Keratinocyte (primary cell): ENCODE measurements at regions not wholly inside any gene's neighbourhood (a gene's known extent, or its start where the extent isn't known, plus 50 kb on each side); places are given as distances from the start of the nearest gene placed in this dataset.

Experiments
- DNase-seq: peaks from one replicate; pipeline ENCODE4 v3.0.0-alpha.2; 2011; ENCODE audit warnings: low read depth, missing footprints, low spot score
- FAIRE-seq: peaks from 2 replicates; lab custom pipeline; 2011; peaks lifted over from hg19 to GRCh38; lab: Jason Lieb, UNC
- H2AFZ ChIP-seq: 2 replicates; pipeline ENCODE4 v1.6.0; 2012; ENCODE audit warnings: low read length, control low read depth, inconsistent platforms; ENCODE audit not compliant: control insufficient read depth
- H3K27ac ChIP-seq: 2 replicates; pipeline ENCODE4 v1.5.1; 2011; ENCODE audit warnings: low read length; ENCODE audit not compliant: control insufficient read depth, insufficient read depth
- H3K27me3 ChIP-seq: 3 replicates; pipeline ENCODE4 v1.6.0; 2011; ENCODE audit warnings: low read length; ENCODE audit not compliant: control insufficient read depth, insufficient read depth; ENCODE audit errors: extremely low read depth
- H3K36me3 ChIP-seq, 2 experiments: 2 replicates in 1 of 2; 3 replicates in 1 of 2; pipeline ENCODE4 v1.5.1; 2011; ENCODE audit warnings: low read length in 2 of 2, mild to moderate bottlenecking in 1 of 2; ENCODE audit not compliant: control insufficient read depth in 2 of 2, insufficient read depth in 2 of 2; ENCODE audit errors: extremely low read depth in 1 of 2
- H3K4me1 ChIP-seq: 3 replicates; pipeline ENCODE4 v1.5.1; 2011; ENCODE audit warnings: low read length; ENCODE audit not compliant: control insufficient read depth, insufficient read depth; ENCODE audit errors: extremely low read depth
- H3K4me2 ChIP-seq: 3 replicates; pipeline ENCODE4 v1.6.0; 2011; ENCODE audit warnings: low read depth, low read length; ENCODE audit not compliant: control insufficient read depth, insufficient read depth; ENCODE audit errors: extremely low read depth
- H3K4me3 ChIP-seq, 3 experiments: fragments of 200-600 bp in 1 of 3; sonication (generic) in 1 of 3; 2 replicates in 2 of 3; 3 replicates in 1 of 3; pipeline ENCODE4 v1.5.1; 2011 to 2016; ENCODE audit warnings: low read length in 3 of 3, mild to moderate bottlenecking in 3 of 3, control low read depth in 2 of 3, inconsistent platforms in 1 of 3, low read depth in 1 of 3, mixed read lengths in 1 of 3, mixed run types in 1 of 3, moderate library complexity in 1 of 3; ENCODE audit not compliant: control insufficient read depth in 2 of 3, insufficient read depth in 2 of 3; ENCODE audit errors: extremely low read depth in 1 of 3
- H3K79me2 ChIP-seq: 2 replicates; pipeline ENCODE4 v1.6.0; 2012; ENCODE audit warnings: low read length; ENCODE audit not compliant: control insufficient read depth, insufficient read depth
- H3K9ac ChIP-seq: 3 replicates; pipeline ENCODE4 v1.6.0; 2011; ENCODE audit warnings: low read length; ENCODE audit not compliant: control insufficient read depth, insufficient read depth; ENCODE audit errors: extremely low read depth
- H3K9me1 ChIP-seq: 3 replicates; pipeline ENCODE4 v1.6.0; 2011; ENCODE audit warnings: low read length; ENCODE audit not compliant: control insufficient read depth, insufficient read depth; ENCODE audit errors: extremely low read depth
- H3K9me3 ChIP-seq: 2 replicates; pipeline ENCODE4 v1.5.1; 2012; ENCODE audit warnings: low read depth, low read length; ENCODE audit not compliant: control insufficient read depth
- H4K20me1 ChIP-seq: 3 replicates; pipeline ENCODE4 v1.6.0; 2011; ENCODE audit warnings: low read length; ENCODE audit not compliant: control insufficient read depth, insufficient read depth; ENCODE audit errors: extremely low read depth
- EZH2 ChIP-seq: IDR thresholded peaks from one replicate; pipeline ENCODE4 v1.6.1; 2012; ENCODE audit warnings: inconsistent platforms, mild to moderate bottlenecking, low read length, moderate library complexity
- dilution Hi-C: fragments of 300-500 bp; cut with MboI; formaldehyde crosslinking; loops from one replicate; pipeline ENCODE4 v1.7.0; 2020; ENCODE audit warnings: low sequenced_read_pairs; ENCODE audit not compliant: extremely low pct_ligation_motif_present
- TF ChIP-seq, protein P1 (sequence below), 3 experiments: IDR thresholded peaks in 1 of 3; conservative IDR thresholded peaks in 1 of 3; optimal IDR thresholded peaks in 1 of 3; 2 replicates in 2 of 3; 3 replicates in 1 of 3; pipeline versions ENCODE3 to v1.5.1; 2011; ENCODE audit warnings: low read length in 3 of 3, mild to moderate bottlenecking in 3 of 3, moderate library complexity in 2 of 3, control low read depth in 1 of 3, inconsistent platforms in 1 of 3; ENCODE audit not compliant: insufficient read depth in 2 of 3; ENCODE audit errors: extremely low read depth in 1 of 3

DNA sequence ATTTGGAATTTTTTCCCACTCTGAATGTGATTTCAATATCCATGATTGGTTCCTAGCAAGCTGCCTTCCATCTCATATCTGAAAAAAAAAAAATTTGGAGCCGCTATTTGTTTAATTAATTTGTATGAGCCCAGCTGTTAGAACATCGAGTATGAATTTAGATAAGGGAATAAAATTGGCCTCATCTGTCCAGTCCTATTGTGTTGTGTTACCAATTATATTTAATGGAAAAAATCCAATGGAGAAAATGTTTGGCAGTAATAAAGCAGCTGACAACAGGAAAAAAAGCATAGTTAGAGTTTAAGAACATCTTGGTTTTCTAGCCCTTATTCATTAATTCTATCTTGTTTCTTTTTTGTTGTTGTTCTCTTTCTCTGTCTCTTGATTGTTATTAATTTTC is 735.6 kb upstream of the RIOK2 start:
- FAIRE-seq (no peak), DNase-seq (no peak)
- Histone ChIP-seq H2AFZ (no peak overlapping the region), H3K9me3 (no peaks in the 10 kb centered on the region), H3K9me1 (no peaks in the 10 kb centered on the region), H3K79me2 (no peaks in the 10 kb centered on the region), H3K9ac (no peak overlapping the region), H3K36me3 (no peaks in the 10 kb centered on the region), H3K27me3 (no peaks in the 10 kb centered on the region), H3K27ac (no peak overlapping the region), H3K4me2 (no peak overlapping the region), H3K4me3 (no peak overlapping the region), H3K4me1 (no peaks in the 10 kb centered on the region), H4K20me1 (no peaks in the 10 kb centered on the region)
- dilution Hi-C loops, result no loop called here
- TF ChIP-seq, protein P1, sequence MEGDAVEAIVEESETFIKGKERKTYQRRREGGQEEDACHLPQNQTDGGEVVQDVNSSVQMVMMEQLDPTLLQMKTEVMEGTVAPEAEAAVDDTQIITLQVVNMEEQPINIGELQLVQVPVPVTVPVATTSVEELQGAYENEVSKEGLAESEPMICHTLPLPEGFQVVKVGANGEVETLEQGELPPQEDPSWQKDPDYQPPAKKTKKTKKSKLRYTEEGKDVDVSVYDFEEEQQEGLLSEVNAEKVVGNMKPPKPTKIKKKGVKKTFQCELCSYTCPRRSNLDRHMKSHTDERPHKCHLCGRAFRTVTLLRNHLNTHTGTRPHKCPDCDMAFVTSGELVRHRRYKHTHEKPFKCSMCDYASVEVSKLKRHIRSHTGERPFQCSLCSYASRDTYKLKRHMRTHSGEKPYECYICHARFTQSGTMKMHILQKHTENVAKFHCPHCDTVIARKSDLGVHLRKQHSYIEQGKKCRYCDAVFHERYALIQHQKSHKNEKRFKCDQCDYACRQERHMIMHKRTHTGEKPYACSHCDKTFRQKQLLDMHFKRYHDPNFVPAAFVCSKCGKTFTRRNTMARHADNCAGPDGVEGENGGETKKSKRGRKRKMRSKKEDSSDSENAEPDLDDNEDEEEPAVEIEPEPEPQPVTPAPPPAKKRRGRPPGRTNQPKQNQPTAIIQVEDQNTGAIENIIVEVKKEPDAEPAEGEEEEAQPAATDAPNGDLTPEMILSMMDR (optimal IDR thresholded peaks at IDR 0.05 in 1 of 3, IDR thresholded peaks at IDR 0.05 in 1 of 3, conservative IDR thresholded peaks at IDR 0.05 in 1 of 3; ENCODE audit: extremely low read depth in 1 of 3, insufficient read depth in 2 of 3, low read length in 3 of 3), result no peak
- TF ChIP-seq EZH2, result no peak

DNA sequence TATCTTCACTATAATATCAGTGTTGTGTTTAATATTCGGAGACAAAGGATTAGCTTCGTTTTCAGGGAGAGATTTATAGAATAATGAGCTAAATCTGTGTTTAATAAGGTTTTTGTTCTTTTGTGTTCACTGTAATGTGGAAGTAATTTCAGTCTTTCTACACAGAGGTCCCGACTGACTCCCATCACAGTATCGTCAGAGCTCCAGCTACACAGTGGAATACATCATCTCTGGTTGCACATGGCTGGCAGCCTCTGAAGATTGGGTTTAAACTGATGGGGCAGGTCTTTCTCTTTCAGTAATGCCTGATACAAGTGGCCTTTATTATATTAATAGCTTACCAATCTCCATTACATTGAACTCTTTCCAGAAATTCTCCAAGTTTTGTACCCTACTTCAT is 736.7 kb upstream of the RIOK2 start:
- TF ChIP-seq, protein P1 (optimal IDR thresholded peaks at IDR 0.05 in 1 of 3, IDR thresholded peaks at IDR 0.05 in 1 of 3, conservative IDR thresholded peaks at IDR 0.05 in 1 of 3; ENCODE audit: extremely low read depth in 1 of 3, insufficient read depth in 2 of 3, low read length in 3 of 3), result no peak
- TF ChIP-seq EZH2, result no peak
- Histone ChIP-seq H3K4me3 (no peak overlapping the region), H3K4me1 (no peaks in the 10 kb centered on the region), H3K9me3 (no peaks in the 10 kb centered on the region), H4K20me1 (no peaks in the 10 kb centered on the region), H3K4me2 (no peak overlapping the region), H2AFZ (no peak overlapping the region), H3K9ac (no peak overlapping the region), H3K79me2 (no peaks in the 10 kb centered on the region), H3K36me3 (no peaks in the 10 kb centered on the region), H3K27ac (no peak overlapping the region), H3K9me1 (no peaks in the 10 kb centered on the region), H3K27me3 (no peaks in the 10 kb centered on the region)
- dilution Hi-C loops, result no loop called here
- DNase-seq (no peak), FAIRE-seq (no peak)
